ENCODE measurements at regions not wholly inside any gene's neighbourhood (a gene's known extent, or its start where the extent isn't known, plus 50 kb on each side); places are given as distances from the start of the nearest gene placed in this dataset.
"Not testable (repeated sequence)": the region's sequence is repeated elsewhere in the genome, so short reads cannot be mapped to it uniquely, and the experiment has no call there.

DNA sequence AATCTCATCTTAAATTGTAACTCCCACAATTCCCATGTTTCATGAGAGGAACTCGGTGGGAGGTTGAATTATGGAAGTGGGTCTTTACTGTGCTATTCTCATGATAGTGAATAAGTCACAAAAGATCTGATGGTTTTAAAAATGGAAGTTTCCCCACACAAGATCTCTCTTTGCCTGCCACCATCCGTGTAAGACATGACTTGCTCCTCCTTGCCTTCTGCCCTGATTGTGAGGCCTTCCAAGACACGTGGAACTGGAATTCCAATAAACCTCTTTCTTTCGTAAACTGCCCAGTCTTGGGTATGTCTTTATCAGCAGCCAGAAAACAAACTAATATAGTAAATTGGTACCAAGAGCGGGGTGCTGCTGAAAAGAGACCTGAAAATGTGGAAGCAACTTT is 761.6 kb upstream of the RGS18 start:
- H3K4me3 ChIP-seq = no peak overlapping the region
- 0 to 100% (median 59%) methylated on average over 1 to 5 of the region's 5 CpGs for WGBS, 10 experiments
- no peak overlapping the region for H3K27ac ChIP-seq
- in situ Hi-C loops (cut with MboI; ENCODE audit: low pct_unique_long_range_greater_than_20kb in 2 of 9, low sequenced_read_pairs in 9 of 9, unreplicated experiment in 9 of 9) = no loop called here
- no peaks in the 10 kb centered on the region for H3K4me1 ChIP-seq (replicated peaks in 1 of 2)
- ATAC-seq (replicated peaks in 6 of 8) = no peak

DNA sequence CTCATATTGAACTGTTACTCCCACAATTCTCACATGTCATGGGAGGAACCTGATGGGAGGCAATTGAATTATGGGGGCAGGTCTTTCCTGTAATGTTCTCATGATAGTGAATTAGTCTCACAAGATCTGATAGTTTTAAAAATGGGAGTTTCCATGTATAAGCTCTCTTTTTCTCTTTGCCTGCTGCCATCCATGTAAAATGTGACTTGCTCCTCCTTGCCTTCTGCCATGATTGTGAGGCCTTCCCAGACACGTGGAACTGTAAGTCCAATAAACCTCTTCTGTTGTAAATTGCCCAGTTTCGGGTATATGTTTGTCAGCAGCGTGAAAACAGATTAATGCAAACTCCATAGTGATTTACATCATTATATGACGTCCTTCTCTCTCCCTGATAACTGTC is 759.7 kb upstream of the RGS18 start:
- 8 to 94% (median 73%) methylated on average over 1 to 4 of the region's 4 CpGs; no CpG with 5 or more reads in 1 of the 10 experiments for WGBS, 10 experiments
- Histone ChIP-seq H3K4me1 (replicated peaks in 1 of 2) (no peaks in the 10 kb centered on the region), H3K27ac (no peak overlapping the region), H3K4me3 (no peak overlapping the region)
- no peak for ATAC-seq (replicated peaks in 6 of 8)
- in situ Hi-C loops (cut with MboI; ENCODE audit: low pct_unique_long_range_greater_than_20kb in 2 of 9, low sequenced_read_pairs in 9 of 9, unreplicated experiment in 9 of 9) = no loop called here

DNA sequence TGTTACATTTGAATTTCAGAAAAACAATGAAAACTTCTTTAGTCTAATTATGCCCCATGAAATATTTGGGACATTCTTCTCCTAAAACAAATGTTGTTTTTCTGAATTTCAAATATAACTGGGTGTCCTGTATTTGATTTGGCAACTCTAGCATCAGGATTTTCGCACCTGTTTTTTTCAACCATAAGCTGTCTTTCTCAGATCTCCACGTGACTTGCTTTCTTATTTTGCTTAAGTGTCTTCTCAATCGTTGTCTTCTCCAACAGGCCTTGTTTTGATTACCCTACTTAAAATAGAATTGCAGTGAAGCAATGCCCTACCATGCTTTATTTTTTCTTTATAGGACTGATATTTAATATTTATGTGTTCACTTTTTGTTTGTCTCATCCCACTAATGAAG is 752.8 kb upstream of the RGS18 start:
- in situ Hi-C loops (cut with MboI; ENCODE audit: low pct_unique_long_range_greater_than_20kb in 2 of 9, low sequenced_read_pairs in 9 of 9, unreplicated experiment in 9 of 9) = no loop called here

DNA sequence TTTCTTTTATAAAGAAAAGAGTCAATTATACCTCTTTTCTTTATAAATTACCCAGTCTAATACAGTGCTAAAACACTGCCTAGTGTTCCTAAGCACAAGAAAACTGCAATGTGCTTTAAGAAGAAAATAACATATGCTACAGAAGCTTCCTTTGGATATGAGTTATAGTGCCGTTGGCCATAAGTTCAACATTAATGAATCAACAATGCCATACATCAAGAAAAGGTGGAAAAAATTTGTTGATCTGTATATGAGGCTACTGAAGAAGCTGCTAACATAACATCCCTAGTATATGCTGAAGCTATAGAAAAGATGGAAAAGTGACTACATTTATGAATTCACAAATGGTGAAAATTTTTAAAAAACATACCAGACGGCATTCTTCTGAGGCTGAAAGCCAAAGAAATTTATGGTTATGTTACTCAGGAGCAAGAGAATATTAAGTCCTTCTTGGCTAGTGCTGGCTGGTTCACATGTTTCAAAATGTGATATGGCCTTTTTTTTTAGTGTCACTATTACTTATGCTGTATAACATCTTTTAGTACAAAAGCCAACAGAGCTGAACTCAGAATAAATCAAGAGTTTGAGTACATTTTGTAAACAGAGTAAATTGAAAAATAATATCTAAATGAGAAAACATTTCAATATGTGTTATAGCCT is 743.2 kb upstream of the RGS18 start:
- in situ Hi-C loops (cut with MboI; ENCODE audit: low pct_unique_long_range_greater_than_20kb in 2 of 9, low sequenced_read_pairs in 9 of 9, unreplicated experiment in 9 of 9) = no loop called here
- peak in 4 of 8 experiments; percentile 29 to 92 (median 91) for ATAC-seq (replicated peaks in 6 of 8)
- 0 to 83% (median 55%) methylated on average over 1 to 2 of the region's 2 CpGs for WGBS, 10 experiments

More for the DNA sequence above, 752.8 kb upstream of the RGS18 start:
- Histone ChIP-seq H3K4me1 (replicated peaks in 1 of 2) (no peaks in the 10 kb centered on the region), H3K27ac (no peak overlapping the region), H3K4me3 (no peak overlapping the region)
- 0 to 94% (median 76%) methylated on average over 2 to 3 of the region's 3 CpGs; no CpG with 5 or more reads in 1 of the 10 experiments for WGBS, 10 experiments
- no peak for ATAC-seq (replicated peaks in 6 of 8)

DNA sequence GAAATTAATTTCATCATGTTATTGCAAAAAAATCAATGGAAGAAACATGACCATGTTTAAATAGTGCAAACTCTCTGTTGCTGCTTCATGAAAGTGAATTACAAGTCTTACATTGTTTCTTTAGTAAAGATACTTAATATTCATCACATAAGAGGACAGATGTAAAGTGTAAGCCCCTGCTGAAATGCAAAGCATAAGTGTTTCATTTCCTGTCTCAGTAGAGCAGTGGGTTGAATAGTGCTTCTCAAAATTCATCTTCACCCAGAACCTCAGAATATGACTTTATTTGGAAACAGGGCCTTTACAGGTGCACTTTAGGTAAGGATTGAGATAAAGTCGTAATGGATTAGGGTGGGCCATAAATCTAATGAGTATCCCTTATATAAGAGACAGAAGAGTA is 738.4 kb upstream of the RGS18 start:
- Histone ChIP-seq H3K27ac (no peak overlapping the region), H3K4me1 (replicated peaks in 1 of 2) (peaks cover 0 to 8% of the 10 kb centered on the region in 2 donors), H3K4me3 (no peak overlapping the region)
- in situ Hi-C loops (cut with MboI; ENCODE audit: low pct_unique_long_range_greater_than_20kb in 2 of 9, low sequenced_read_pairs in 9 of 9, unreplicated experiment in 9 of 9) = no loop called here
- WGBS, 10 experiments = 0 to 100% (median 46%) methylated on average over 1 of the region's 1 CpG; no CpG with 5 or more reads in 2 of the 10 experiments
- ATAC-seq (replicated peaks in 6 of 8) = no peak

More for the DNA sequence above, 743.2 kb upstream of the RGS18 start:
- peaks cover 0 to 11% of the 10 kb centered on the region in 2 donors for H3K4me1 ChIP-seq (replicated peaks in 1 of 2)
- H3K27ac ChIP-seq = no peak overlapping the region
- no peak overlapping the region for H3K4me3 ChIP-seq

DNA sequence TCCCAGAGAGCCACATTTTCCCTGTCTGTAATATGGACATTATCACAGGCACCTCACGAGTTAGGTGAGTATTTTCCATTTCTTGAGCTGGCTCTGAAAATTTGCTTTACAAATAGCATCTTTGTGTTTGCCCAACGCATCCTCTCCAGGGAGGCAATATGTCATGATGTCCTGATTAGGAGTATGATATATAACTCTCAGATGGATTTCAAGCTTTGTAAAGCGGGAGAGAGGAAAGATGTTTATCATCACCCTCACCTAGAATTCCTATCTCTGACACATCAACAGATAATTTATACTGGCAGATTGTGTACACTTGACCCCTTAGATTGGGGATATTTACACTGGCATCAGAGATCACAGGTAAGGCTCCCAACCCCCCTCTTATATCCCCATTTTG is 730.7 kb upstream of the RGS18 start:
- H3K4me3 ChIP-seq = no peak overlapping the region
- peak overlapping the region in 1 of 2 donors; percentile 32 for H3K27ac ChIP-seq
- 0 to 87% (median 50%) methylated on average over 1 to 3 of the region's 3 CpGs; no CpG with 5 or more reads in 1 of the 10 experiments for WGBS, 10 experiments
- ATAC-seq (replicated peaks in 6 of 8) = peak in 4 of 8 experiments; percentile 17 to 97 (median 92)
- peaks cover 4 to 8% of the 10 kb centered on the region in 2 donors for H3K4me1 ChIP-seq (replicated peaks in 1 of 2)
- in situ Hi-C loops (cut with MboI; ENCODE audit: low pct_unique_long_range_greater_than_20kb in 2 of 9, low sequenced_read_pairs in 9 of 9, unreplicated experiment in 9 of 9) = no loop called here

DNA sequence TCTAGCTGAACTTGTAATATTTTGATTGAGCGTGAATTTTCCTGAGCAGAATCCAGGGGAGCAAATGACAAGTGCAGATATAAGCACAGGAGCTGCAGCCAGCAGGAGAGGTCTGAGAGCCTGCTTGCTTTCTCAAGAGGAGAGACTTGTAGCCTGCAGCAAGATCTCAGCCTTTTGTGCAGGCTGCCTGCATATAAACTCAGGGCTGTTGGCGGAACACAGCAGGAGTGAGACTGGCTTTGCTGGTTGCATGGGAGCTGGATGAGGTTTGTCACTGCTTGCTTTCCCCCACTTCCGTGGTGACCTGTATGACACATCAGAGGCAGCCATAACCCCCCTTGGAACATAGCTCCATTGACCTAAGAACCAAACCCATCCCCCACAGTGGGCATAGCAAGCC is 725.4 kb upstream of the RGS18 start:
- ATAC-seq (replicated peaks in 6 of 8) = no peak
- Histone ChIP-seq H3K4me3 (no peak overlapping the region), H3K4me1 (replicated peaks in 1 of 2) (peaks cover under 1 to 3% of the 10 kb centered on the region in 2 donors), H3K27ac (no peak overlapping the region)
- WGBS, 10 experiments = 0 to 83% (median 39%) methylated on average over 1 to 3 of the region's 3 CpGs; no CpG with 5 or more reads in 2 of the 10 experiments
- in situ Hi-C loops (cut with MboI; ENCODE audit: low pct_unique_long_range_greater_than_20kb in 2 of 9, low sequenced_read_pairs in 9 of 9, unreplicated experiment in 9 of 9) = no loop called here

DNA sequence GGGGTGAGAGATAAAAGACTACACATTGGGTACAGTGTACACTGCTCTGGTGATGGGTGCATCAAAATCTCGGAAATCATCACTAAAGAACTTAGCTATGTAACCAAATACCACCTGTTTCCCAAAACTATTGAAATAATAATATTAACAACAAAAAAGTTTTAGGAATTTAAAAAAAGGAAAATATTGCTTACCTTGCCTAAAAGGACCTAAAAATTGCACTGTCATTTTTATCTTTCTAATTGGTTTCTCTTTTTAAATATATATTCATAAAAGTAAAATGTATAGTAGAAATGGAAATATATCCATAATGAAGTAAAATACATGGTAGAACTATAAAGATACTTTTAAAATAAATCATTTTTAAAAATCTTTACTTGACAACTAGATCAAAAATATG is 719.3 kb upstream of the RGS18 start:
- no peak overlapping the region for H3K4me3 ChIP-seq
- 0 to 89% (median 57%) methylated on average over 1 of the region's 1 CpG; no CpG with 5 or more reads in 3 of the 10 experiments for WGBS, 10 experiments
- H3K4me1 ChIP-seq (replicated peaks in 1 of 2) = no peaks in the 10 kb centered on the region
- in situ Hi-C loops (cut with MboI; ENCODE audit: low pct_unique_long_range_greater_than_20kb in 2 of 9, low sequenced_read_pairs in 9 of 9, unreplicated experiment in 9 of 9) = no loop called here
- ATAC-seq (replicated peaks in 6 of 8) = no peak
- H3K27ac ChIP-seq = no peak overlapping the region

DNA sequence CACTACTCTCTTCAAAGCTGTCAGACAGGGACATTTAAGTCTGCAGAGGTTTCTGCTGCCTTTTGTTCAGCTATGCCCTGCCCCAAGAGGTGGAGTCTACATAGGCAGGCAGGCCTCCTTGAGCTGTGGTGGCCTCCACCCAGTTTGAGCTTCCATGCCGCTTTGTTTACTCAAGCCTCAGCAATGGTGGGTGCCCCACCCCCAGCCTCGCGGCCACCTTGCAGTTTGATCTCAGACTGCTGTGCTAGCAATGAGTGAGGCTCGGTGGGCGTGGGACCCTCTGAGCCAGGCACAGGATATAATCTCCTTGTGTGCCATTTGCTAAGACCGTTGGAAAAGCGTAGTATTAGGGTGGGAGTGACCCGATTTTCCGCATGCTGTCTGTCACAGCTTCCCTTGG is 710.0 kb upstream of the RGS18 start:
- H3K4me3 ChIP-seq; H3K4me1 ChIP-seq (replicated peaks in 1 of 2); ATAC-seq (replicated peaks in 6 of 8); in situ Hi-C loops (cut with MboI; ENCODE audit: low pct_unique_long_range_greater_than_20kb in 2 of 9, low sequenced_read_pairs in 9 of 9, unreplicated experiment in 9 of 9); H3K27ac ChIP-seq: not testable (repeated sequence)
- 63 to 100% (median 88%) methylated on average over 1 to 8 of the region's 9 CpGs; no CpG with 5 or more reads in 2 of the 10 experiments for WGBS, 10 experiments

DNA sequence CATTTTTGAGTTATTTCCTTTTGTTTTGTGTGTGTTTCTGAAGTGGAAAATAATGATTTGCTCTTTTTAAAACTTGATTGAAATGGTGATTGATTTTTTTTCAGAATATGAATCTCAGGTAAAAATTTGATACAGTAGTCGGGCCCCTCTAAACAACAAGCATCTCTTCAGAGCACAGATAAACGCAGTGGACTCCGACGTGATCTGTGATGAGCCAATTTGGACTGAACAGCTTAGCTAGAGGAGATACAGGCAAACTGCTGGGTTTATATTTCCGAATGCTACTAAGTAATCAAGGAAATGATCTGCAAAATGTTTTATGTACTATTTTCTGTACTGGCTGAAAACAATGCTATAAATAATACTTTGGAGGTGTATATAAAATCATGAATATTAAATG is 705.7 kb upstream of the RGS18 start:
- H3K4me3 ChIP-seq = no peak overlapping the region
- WGBS, 10 experiments = 50 to 100% (median 93%) methylated on average over 1 to 5 of the region's 5 CpGs; no CpG with 5 or more reads in 1 of the 10 experiments
- H3K27ac ChIP-seq = no peak overlapping the region
- in situ Hi-C loops (cut with MboI; ENCODE audit: low pct_unique_long_range_greater_than_20kb in 2 of 9, low sequenced_read_pairs in 9 of 9, unreplicated experiment in 9 of 9) = no loop called here
- ATAC-seq (replicated peaks in 6 of 8) = no peak
- no peaks in the 10 kb centered on the region for H3K4me1 ChIP-seq (replicated peaks in 1 of 2)

DNA sequence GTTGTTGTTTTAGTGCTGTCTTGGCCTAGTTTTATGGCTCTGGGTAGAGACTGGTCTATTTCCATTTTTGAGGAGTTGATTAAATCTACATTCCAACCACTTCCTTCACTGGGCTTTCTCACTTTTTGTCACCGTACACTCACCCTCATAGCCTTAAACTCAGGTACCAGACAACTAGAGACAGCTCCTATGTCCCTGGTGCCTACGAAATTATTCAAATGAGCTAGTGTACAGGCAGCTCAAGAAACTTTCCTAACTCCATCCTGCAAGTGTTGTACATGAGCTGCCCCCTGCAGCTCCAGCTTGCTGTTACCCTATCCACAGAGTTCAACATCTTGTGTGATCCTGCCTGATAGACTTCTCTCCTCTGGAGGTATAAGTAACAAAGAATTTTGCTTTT is 704.8 kb upstream of the RGS18 start:
- no peaks in the 10 kb centered on the region for H3K4me1 ChIP-seq (replicated peaks in 1 of 2)
- WGBS, 10 experiments = 0 to 100% (median 84%) methylated on average over 1 to 2 of the region's 2 CpGs; no CpG with 5 or more reads in 1 of the 10 experiments
- no peak overlapping the region for H3K4me3 ChIP-seq
- in situ Hi-C loops (cut with MboI; ENCODE audit: low pct_unique_long_range_greater_than_20kb in 2 of 9, low sequenced_read_pairs in 9 of 9, unreplicated experiment in 9 of 9) = no loop called here
- no peak overlapping the region for H3K27ac ChIP-seq
- ATAC-seq (replicated peaks in 6 of 8) = no peak

DNA sequence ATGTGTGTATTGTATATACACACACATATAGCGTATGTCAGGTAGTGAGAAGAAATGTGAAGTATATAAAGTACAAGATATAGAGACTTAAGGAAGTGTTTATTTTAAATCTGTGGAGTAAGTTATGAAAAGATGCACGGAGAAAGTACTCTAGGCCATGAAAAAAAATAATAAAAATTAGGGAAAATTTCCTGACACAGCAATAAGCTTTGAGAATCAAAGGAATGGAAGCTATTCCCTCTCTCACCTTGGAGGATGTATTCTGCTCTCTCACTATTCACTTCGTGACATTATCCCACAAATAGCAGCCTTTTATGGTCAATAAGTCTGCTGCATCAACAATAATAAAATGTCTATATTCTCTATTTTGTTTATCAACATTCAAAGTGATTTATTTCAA is 700.4 kb upstream of the RGS18 start:
- Histone ChIP-seq H3K27ac (no peak overlapping the region), H3K4me1 (replicated peaks in 1 of 2) (no peaks in the 10 kb centered on the region), H3K4me3 (no peak overlapping the region)
- 0 to 84% (median 65%) methylated on average over 2 to 3 of the region's 3 CpGs for WGBS, 10 experiments
- in situ Hi-C loops (cut with MboI; ENCODE audit: low pct_unique_long_range_greater_than_20kb in 2 of 9, low sequenced_read_pairs in 9 of 9, unreplicated experiment in 9 of 9) = no loop called here
- no peak for ATAC-seq (replicated peaks in 6 of 8)

DNA sequence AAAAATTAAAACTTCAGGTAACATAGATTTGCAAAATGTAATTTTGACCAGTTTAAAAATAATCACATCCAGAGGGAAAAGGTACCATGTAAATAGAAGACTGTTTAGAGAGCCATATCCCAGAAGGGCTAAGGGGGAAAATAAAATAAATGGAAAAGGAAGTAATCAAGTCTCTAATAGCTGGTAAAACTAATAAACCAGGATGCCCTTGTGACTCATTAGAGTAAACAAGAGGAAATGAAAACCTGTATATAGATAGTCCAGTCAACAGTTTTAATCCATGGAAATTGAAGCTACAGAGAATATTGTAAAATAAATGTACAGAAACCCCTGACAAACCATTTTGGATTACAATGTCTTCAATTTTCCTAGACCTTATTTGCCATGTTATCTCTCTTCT is 698.0 kb upstream of the RGS18 start:
- no peak overlapping the region for H3K4me3 ChIP-seq

DNA sequence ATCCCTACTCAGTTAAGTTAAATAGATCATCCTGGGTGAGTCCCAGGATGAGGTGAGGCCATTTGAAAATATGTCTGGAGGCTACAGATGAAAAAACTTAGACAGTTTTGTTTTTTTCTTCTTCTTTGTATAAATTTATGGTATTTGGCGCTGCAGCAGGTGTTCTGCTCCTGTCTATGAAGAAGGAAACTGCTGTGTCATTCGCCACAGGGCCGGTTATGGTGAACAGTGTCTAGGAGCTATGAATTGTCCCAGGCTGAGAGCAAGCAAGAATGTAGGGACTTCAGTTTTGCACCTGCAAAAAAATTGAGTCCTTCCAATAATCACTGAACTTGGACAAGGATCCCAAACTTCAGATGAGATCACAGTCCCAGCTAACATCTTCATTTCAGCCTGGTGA is 674.3 kb upstream of the RGS18 start:
- 67 to 100% (median 83%) methylated on average over 1 to 3 of the region's 3 CpGs; no CpG with 5 or more reads in 3 of the 10 experiments for WGBS, 10 experiments
- H3K4me1 ChIP-seq (replicated peaks in 1 of 2) = no peaks in the 10 kb centered on the region
- H3K4me3 ChIP-seq = no peak overlapping the region
- no peak overlapping the region for H3K27ac ChIP-seq
- in situ Hi-C loops (cut with MboI; ENCODE audit: low pct_unique_long_range_greater_than_20kb in 2 of 9, low sequenced_read_pairs in 9 of 9, unreplicated experiment in 9 of 9) = no loop called here
- no peak for ATAC-seq (replicated peaks in 6 of 8)

More for the DNA sequence above, 698.0 kb upstream of the RGS18 start:
- ATAC-seq (replicated peaks in 6 of 8) = no peak
- H3K27ac ChIP-seq = no peak overlapping the region
- in situ Hi-C loops (cut with MboI; ENCODE audit: low pct_unique_long_range_greater_than_20kb in 2 of 9, low sequenced_read_pairs in 9 of 9, unreplicated experiment in 9 of 9) = no loop called here
- H3K4me1 ChIP-seq (replicated peaks in 1 of 2) = no peaks in the 10 kb centered on the region
